WTC11 (cell line): ENCODE measurements at regions not wholly inside any gene's neighbourhood (a gene's known extent, or its start where the extent isn't known, plus 50 kb on each side); places are given as distances from the start of the nearest gene placed in this dataset.

Source experiments
- MYBL2 ChIP-seq: sonication (generic); formaldehyde crosslinking; IDR thresholded peaks from 2 replicates; pipeline ENCODE4 v1.8.1; 2023; ENCODE audit warnings: mild to moderate bottlenecking, moderate library complexity, missing genetic modification reagents
- NFATC4 ChIP-seq: fragments of 250-450 bp; sonication (Bioruptor Pico); IDR thresholded peaks from 2 replicates; pipeline ENCODE4 v1.9.0; 2021; ENCODE audit warnings: mild to moderate bottlenecking
- PRRX2 ChIP-seq: fragments of 250-450 bp; sonication (Bioruptor Pico); IDR thresholded peaks from 2 replicates; pipeline ENCODE4 v1.8.0; 2021; ENCODE audit warnings: mild to moderate bottlenecking
- SP1 ChIP-seq: sonication (generic); formaldehyde crosslinking; conservative IDR thresholded peaks from 2 replicates; pipeline ENCODE4 v1.8.1; 2022; ENCODE audit warnings: missing genetic modification reagents
- TF ChIP-seq, protein P1 (sequence below): fragments of 250-450 bp; sonication (Bioruptor Pico); IDR thresholded peaks from 2 replicates; pipeline ENCODE4 v1.9.0; 2021; ENCODE audit warnings: moderate library complexity, mild to moderate bottlenecking, inconsistent platforms, borderline replicate concordance
- TF ChIP-seq, protein P2 (sequence below): fragments of 200-600 bp; IDR thresholded peaks from 2 replicates; pipeline ENCODE4 v1.8.0; 2022; ENCODE audit warnings: antibody characterized with exemption
- TF ChIP-seq, protein P3 (sequence below): sonication (generic); formaldehyde crosslinking; IDR thresholded peaks from 2 replicates; pipeline ENCODE4 v1.8.1; 2022; ENCODE audit warnings: low read depth, mild to moderate bottlenecking, moderate library complexity, missing genetic modification reagents, borderline replicate concordance
- TF ChIP-seq, protein P4 (sequence below): sonication (generic); formaldehyde crosslinking; IDR thresholded peaks from 2 replicates; pipeline ENCODE4 v1.8.0; 2022; ENCODE audit warnings: mild to moderate bottlenecking, missing genetic modification reagents
- TF ChIP-seq, protein P5 (sequence below): sonication (generic); formaldehyde crosslinking; IDR thresholded peaks from 2 replicates; pipeline ENCODE4 v1.8.0; 2022; ENCODE audit warnings: mild to moderate bottlenecking, missing genetic modification reagents

DNA sequence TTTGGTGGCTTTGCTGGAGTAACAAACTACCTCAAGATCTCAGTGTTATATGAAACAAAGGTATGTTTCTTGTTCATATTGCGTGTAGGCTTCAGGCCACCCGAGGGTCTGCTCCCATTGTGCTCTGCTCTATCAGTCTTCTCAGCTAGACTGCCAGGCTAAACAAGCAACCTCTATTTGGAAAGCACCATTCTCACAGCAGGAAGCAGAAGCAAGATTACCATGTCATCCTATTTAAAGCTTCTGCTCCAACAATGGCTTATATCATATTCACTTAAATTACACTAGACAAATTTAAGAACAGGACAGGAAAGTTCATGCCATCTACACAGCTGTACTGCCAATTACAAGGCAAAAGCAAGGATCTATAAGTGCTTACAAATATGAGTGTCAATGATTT lies 385.8 kb downstream of the PPARGC1A start:
- TF ChIP-seq SP1 (CRISPR knock-in tag): no peak
- TF ChIP-seq, protein P1, sequence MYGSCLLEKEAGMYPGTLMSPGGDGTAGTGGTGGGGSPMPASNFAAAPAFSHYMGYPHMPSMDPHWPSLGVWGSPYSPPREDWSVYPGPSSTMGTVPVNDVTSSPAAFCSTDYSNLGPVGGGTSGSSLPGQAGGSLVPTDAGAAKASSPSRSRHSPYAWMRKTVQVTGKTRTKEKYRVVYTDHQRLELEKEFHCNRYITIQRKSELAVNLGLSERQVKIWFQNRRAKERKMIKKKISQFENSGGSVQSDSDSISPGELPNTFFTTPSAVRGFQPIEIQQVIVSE: no peak
- TF ChIP-seq, protein P2, sequence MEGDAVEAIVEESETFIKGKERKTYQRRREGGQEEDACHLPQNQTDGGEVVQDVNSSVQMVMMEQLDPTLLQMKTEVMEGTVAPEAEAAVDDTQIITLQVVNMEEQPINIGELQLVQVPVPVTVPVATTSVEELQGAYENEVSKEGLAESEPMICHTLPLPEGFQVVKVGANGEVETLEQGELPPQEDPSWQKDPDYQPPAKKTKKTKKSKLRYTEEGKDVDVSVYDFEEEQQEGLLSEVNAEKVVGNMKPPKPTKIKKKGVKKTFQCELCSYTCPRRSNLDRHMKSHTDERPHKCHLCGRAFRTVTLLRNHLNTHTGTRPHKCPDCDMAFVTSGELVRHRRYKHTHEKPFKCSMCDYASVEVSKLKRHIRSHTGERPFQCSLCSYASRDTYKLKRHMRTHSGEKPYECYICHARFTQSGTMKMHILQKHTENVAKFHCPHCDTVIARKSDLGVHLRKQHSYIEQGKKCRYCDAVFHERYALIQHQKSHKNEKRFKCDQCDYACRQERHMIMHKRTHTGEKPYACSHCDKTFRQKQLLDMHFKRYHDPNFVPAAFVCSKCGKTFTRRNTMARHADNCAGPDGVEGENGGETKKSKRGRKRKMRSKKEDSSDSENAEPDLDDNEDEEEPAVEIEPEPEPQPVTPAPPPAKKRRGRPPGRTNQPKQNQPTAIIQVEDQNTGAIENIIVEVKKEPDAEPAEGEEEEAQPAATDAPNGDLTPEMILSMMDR: no peak
- TF ChIP-seq, protein P3, sequence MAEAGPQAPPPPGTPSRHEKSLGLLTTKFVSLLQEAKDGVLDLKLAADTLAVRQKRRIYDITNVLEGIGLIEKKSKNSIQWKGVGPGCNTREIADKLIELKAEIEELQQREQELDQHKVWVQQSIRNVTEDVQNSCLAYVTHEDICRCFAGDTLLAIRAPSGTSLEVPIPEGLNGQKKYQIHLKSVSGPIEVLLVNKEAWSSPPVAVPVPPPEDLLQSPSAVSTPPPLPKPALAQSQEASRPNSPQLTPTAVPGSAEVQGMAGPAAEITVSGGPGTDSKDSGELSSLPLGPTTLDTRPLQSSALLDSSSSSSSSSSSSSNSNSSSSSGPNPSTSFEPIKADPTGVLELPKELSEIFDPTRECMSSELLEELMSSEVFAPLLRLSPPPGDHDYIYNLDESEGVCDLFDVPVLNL (CRISPR knock-in tag): no peak
- TF ChIP-seq, protein P4, sequence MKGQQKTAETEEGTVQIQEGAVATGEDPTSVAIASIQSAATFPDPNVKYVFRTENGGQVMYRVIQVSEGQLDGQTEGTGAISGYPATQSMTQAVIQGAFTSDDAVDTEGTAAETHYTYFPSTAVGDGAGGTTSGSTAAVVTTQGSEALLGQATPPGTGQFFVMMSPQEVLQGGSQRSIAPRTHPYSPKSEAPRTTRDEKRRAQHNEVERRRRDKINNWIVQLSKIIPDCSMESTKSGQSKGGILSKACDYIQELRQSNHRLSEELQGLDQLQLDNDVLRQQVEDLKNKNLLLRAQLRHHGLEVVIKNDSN (CRISPR knock-in tag): no peak
- TF ChIP-seq, protein P5, sequence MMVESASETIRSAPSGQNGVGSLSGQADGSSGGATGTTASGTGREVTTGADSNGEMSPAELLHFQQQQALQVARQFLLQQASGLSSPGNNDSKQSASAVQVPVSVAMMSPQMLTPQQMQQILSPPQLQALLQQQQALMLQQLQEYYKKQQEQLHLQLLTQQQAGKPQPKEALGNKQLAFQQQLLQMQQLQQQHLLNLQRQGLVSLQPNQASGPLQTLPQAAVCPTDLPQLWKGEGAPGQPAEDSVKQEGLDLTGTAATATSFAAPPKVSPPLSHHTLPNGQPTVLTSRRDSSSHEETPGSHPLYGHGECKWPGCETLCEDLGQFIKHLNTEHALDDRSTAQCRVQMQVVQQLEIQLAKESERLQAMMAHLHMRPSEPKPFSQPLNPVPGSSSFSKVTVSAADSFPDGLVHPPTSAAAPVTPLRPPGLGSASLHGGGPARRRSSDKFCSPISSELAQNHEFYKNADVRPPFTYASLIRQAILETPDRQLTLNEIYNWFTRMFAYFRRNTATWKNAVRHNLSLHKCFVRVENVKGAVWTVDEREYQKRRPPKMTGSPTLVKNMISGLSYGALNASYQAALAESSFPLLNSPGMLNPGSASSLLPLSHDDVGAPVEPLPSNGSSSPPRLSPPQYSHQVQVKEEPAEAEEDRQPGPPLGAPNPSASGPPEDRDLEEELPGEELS (CRISPR knock-in tag): no peak
- TF ChIP-seq MYBL2 (CRISPR knock-in tag): no peak
- TF ChIP-seq NFATC4 (CRISPR knock-in tag): no peak
- no peak for TF ChIP-seq PRRX2 (CRISPR knock-in tag)
